ENCODE measurements at regions not wholly inside any gene's neighbourhood (a gene's known extent, or its start where the extent isn't known, plus 50 kb on each side); places are given as distances from the start of the nearest gene placed in this dataset.

- Histone ChIP-seq H3K27ac (ENCODE audit: low read length) (no peak overlapping the region), H3K36me3 (ENCODE audit: control insufficient read depth, insufficient read depth, low read length) (no peaks in the 10 kb centered on the region), H3K27me3 (ENCODE audit: control insufficient read depth, insufficient read depth, low read length) (no peaks in the 10 kb centered on the region), H3K4me1 (ENCODE audit: control insufficient read depth, insufficient read depth, low read length) (no peaks in the 10 kb centered on the region), H3K4me3 (ENCODE audit: low read depth in 2 of 2, low read length in 2 of 2) (no peak overlapping the region), H3K9me3 (ENCODE audit: control insufficient read depth, insufficient read depth, low read depth, low read length) (no peaks in the 10 kb centered on the region)
- BruUV-seq (replicated peaks), result no TSS peak
- intact Hi-C loops (cut with micrococcal nuclease; ENCODE audit: unreplicated experiment), result no loop called here
- ATAC-seq, result no peak
- POLR2A ChIA-PET, result no interaction called here
- TF ChIP-seq SIN3A (IDR thresholded peaks at IDR 0.05; ENCODE audit: borderline replicate concordance, insufficient read depth, low read depth, low read length), result no peak
- TF ChIP-seq CTCF (IDR thresholded peaks at IDR 0.05), result no peak
- TF ChIP-seq POLR2AphosphoS5 (IDR thresholded peaks at IDR 0.05; ENCODE audit: low read depth, low read length), result no peak
- TF ChIP-seq REST (IDR thresholded peaks at IDR 0.05; ENCODE audit: insufficient read depth in 1 of 2, low read depth in 2 of 2, low read length in 1 of 2), result no peak
- no peak for TF ChIP-seq TCF7L2 (IDR thresholded peaks at IDR 0.05; ENCODE audit: low read depth, low read length)
- in situ Hi-C loops (cut with HindIII; ENCODE audit: low pct_unique_long_range_greater_than_20kb, low sequenced_read_pairs), result no loop called here
- CTCF ChIA-PET, result no interaction called here
- no peak for DNase-seq (ENCODE audit: low read depth, low spot score)
Measured at GRCh38 chr4:42235304-42236021, 83.0 kb upstream of the BEND4 start.

GRCh38 chr4:42237010-42237409 is 84.6 kb upstream of the BEND4 start:
- no peak overlapping the region for H3K4me3 ChIP-seq (ENCODE audit: low read depth in 2 of 2, low read length in 2 of 2)
- no peaks in the 10 kb centered on the region for H3K36me3 ChIP-seq (ENCODE audit: control insufficient read depth, insufficient read depth, low read length)
- BruUV-seq (replicated peaks), result no TSS peak
- POLR2A ChIA-PET, result no interaction called here
- DNase-seq (ENCODE audit: low read depth, low spot score), result no peak
- TF ChIP-seq POLR2AphosphoS5 (IDR thresholded peaks at IDR 0.05; ENCODE audit: low read depth, low read length), result no peak
- no peak for TF ChIP-seq REST (IDR thresholded peaks at IDR 0.05; ENCODE audit: insufficient read depth in 1 of 2, low read depth in 2 of 2, low read length in 1 of 2)
- TF ChIP-seq SIN3A (IDR thresholded peaks at IDR 0.05; ENCODE audit: borderline replicate concordance, insufficient read depth, low read depth, low read length), result no peak
- TF ChIP-seq CTCF (IDR thresholded peaks at IDR 0.05), result no peak
- TF ChIP-seq TCF7L2 (IDR thresholded peaks at IDR 0.05; ENCODE audit: low read depth, low read length), result no peak
- in situ Hi-C loops (cut with HindIII; ENCODE audit: low pct_unique_long_range_greater_than_20kb, low sequenced_read_pairs) (no loop called here), intact Hi-C loops (cut with micrococcal nuclease; ENCODE audit: unreplicated experiment) (no loop called here)
- no peaks in the 10 kb centered on the region for H3K4me1 ChIP-seq (ENCODE audit: control insufficient read depth, insufficient read depth, low read length)
- H3K9me3 ChIP-seq (ENCODE audit: control insufficient read depth, insufficient read depth, low read depth, low read length), result no peaks in the 10 kb centered on the region
- CTCF ChIA-PET, result no interaction called here
- H3K27me3 ChIP-seq (ENCODE audit: control insufficient read depth, insufficient read depth, low read length), result no peaks in the 10 kb centered on the region
- no peak overlapping the region for H3K27ac ChIP-seq (ENCODE audit: low read length)
- no peak for ATAC-seq

Measured in Panc1 (cell line).